ENCODE measurements at regions not wholly inside any gene's neighbourhood (a gene's known extent, or its start where the extent isn't known, plus 50 kb on each side); places are given as distances from the start of the nearest gene placed in this dataset.

DNA sequence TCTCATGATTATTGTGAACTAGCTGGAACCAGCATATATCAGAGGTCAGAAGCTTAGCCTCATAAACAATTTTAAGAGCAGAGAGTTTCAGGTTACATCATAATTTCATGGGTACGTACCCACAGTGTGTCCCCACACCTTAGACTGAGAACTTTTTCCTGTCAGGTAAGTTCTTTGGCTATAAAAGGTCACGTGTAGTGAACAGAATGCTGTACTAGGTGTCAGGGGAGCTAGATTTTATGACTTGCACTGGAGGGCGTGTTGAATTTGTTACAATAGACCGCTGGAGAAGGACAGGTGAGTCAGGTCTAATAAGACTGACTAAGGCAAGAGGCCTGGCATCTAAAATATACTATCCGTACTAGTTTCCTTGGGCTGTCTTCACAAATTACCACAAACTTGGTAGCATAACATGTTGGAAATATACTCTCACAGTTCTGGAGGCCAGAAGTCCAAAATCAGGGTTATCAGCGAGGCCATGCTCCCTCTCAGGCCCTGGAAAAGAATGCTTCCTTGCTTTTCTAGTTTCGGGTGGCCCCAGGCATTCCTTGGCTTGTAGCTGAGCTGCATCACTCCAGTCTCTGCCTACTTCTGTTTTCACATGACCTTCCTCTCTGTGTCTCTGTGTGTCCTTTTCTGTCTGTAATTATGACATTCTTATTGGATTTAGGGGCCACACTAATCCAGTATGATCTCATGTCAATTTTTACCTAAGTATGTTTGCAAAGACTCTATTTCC lies 512.0 kb upstream of the NR3C2 start:
- TF ChIP-seq, protein P1, sequence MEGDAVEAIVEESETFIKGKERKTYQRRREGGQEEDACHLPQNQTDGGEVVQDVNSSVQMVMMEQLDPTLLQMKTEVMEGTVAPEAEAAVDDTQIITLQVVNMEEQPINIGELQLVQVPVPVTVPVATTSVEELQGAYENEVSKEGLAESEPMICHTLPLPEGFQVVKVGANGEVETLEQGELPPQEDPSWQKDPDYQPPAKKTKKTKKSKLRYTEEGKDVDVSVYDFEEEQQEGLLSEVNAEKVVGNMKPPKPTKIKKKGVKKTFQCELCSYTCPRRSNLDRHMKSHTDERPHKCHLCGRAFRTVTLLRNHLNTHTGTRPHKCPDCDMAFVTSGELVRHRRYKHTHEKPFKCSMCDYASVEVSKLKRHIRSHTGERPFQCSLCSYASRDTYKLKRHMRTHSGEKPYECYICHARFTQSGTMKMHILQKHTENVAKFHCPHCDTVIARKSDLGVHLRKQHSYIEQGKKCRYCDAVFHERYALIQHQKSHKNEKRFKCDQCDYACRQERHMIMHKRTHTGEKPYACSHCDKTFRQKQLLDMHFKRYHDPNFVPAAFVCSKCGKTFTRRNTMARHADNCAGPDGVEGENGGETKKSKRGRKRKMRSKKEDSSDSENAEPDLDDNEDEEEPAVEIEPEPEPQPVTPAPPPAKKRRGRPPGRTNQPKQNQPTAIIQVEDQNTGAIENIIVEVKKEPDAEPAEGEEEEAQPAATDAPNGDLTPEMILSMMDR (IDR thresholded peaks at IDR 0.05; ENCODE audit: low read depth, low read length), result no peak
- no peak for TF ChIP-seq EZH2phosphoT487 (IDR thresholded peaks at IDR 0.05; ENCODE audit: low read depth)

All from OCI-LY3 (cell line).